HG03439 (cell line): ENCODE measurements at regions not wholly inside any gene's neighbourhood (a gene's known extent, or its start where the extent isn't known, plus 50 kb on each side); places are given as distances from the start of the nearest gene placed in this dataset.
"Not testable (repeated sequence)": the region's sequence is repeated elsewhere in the genome, so short reads cannot be mapped to it uniquely, and the experiment has no call there.

ENCODE experiments used
- ATAC-seq: cut with Tn5 transposase; IDR thresholded peaks from one replicate; pipeline ENCODE4 v1.9.1; 2021; ENCODE audit warnings: mild to moderate bottlenecking, moderate library complexity; ENCODE audit not compliant: unreplicated experiment

GRCh38 chrX:117510453-117510852 is 606.2 kb downstream of the KLHL13 start:
- no peak for ATAC-seq

GRCh38 chrX:117508021-117508420 is 608.6 kb downstream of the KLHL13 start:
- no peak for ATAC-seq

DNA sequence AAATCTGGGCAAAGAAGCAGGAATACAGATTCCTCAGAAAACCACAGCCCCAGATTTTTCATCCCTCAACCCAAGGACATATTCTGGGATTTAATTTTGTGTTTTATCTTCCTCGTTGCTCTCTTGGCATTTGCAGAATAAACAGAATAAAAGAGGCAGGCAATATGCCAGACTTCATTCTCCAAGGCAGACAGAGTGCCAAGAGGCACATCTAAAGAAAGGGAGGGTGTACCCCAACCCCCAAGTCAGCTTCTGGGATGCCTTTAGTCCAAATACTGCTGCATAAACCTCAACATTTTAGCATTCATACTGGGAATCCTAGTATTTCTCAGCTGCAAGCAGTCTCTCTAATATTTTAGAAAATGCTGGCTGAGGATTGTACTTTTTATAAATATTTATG is 629.2 kb downstream of the KLHL13 start:
- no peak for ATAC-seq

GRCh38 chrX:117483950-117484349 is 632.7 kb downstream of the KLHL13 start:
- no peak for ATAC-seq

- no peak for ATAC-seq
Observed at GRCh38 chrX:117458243-117458968, 658.2 kb downstream of the KLHL13 start.

GRCh38 chrX:117455787-117456186 is 660.8 kb downstream of the KLHL13 start:
- no peak for ATAC-seq

DNA sequence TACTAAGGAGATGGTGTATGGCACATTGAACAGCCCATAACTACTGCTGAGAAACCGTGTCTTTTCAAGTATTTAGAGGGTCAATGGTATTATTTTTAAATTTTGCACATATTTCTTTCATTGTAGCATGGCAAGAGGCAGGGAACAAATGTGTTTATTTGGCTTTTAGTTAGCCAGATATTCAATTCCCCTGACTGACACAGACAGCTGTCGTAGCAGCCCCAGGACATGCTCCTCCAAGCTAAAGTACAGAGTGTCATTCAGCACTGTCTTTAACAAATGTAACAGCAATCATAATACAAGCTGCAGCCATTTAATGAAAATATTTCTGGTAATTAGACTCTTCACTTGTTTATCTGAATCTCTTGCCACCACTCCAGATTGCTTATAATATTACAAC is 687.1 kb downstream of the KLHL13 start:
- ATAC-seq, result no peak

DNA sequence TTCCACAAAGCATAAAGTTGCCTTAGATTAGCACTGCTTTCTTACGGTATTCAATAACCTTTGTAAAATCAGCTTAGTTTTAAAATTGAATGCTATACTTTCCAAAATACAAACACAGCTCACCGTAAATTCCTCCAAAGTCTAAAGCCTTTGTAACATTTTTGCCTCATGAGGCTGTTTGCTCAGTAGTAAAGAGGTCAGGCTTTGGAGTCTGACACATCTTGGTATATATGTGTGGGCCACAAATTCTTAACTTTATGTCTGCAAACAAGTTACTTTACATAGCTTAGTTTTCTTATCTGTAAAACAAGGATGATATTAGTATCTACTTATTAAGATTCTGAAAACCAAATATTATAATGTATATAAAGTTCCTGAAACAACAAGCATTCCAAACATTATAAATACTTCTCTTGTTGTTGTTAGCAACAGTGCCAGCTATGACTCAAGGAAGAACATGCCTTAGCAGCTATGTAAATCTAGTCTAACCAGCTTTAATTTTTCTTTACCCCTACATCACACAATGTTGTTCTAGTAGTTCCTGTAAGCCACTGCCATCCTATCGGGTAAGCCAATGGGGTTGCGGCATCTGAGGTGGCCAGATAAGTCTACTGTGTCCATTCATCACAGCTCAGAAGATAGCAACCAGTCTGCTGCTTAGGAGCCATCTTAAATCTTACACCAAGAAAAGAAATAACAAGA is 709.0 kb downstream of the KLHL13 start:
- ATAC-seq, result no peak

DNA sequence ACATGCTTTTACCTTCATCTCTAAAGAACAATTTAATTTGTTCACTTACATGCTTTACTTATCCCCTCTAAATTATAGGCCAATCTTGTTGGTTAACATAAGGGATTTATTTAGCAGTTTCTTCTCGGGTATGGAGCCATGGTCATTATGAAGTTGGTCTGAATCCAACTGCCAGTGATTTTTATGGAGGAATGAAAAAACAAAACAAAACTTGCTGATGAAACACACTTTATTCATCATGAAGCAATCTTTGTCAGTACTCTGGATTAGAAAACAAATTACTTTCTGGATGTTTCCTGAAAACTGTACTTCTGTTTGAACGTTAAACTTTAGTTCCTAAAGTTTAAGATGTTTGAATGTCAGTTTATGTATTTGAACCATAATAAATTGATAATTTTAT is 715.8 kb downstream of the KLHL13 start:
- no peak for ATAC-seq

- ATAC-seq, result no peak
Observed at GRCh38 chrX:117400005-117400404, 716.6 kb downstream of the KLHL13 start.

- ATAC-seq, result no peak
Observed at GRCh38 chrX:117397844-117398243, 718.8 kb downstream of the KLHL13 start.

DNA sequence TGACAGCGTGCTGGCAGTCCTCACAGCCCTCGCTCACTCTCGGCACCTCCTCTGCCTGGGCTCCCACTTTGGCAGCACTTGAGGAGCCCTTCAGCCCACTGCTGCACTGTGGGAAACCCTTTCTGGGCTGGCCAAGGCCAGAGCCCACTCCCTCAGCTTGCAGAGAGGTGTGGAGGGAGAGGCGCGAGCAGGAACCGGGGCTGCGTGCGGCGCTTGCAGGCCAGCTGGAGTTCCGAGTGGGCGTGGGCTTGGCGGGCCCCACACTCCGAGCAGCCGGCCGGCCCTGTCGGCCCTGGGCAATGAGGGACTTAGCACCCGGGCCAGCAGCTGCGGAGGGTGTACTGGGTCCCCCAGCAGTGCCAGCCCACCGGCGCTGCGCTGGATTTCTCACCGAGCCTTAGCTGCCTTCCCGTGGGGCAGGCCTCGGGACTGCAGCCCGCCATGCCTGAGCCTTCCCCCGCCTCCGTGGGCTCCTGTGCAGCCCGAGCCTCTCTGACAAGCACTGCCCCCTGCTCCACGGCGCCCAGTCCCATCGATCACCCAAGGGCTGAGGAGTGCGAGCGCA is 722.0 kb downstream of the KLHL13 start:
- not testable (repeated sequence) for ATAC-seq

GRCh38 chrX:117392360-117392759 is 724.2 kb downstream of the KLHL13 start:
- ATAC-seq, result not testable (repeated sequence)

- ATAC-seq, result no peak
Observed at GRCh38 chrX:117376460-117376859, 740.1 kb downstream of the KLHL13 start.

DNA sequence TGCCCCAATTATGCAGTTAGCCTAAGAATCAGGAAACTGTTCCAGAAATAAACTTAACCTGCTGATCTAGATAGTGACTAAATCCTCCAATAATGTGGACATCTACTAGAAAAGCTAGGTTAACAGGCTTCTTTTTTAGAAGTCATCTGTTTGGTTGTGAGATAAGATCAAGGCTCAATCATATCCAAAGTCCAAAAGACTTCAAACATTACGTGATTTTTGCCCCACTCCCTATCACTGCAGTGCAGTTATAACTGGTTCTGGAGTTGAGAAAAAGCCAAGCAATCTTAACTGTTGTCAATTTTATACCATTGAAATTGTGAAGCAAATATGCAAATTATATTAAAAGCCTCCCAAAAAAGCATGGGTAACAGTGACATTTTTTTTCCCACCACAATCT is 781.4 kb downstream of the KLHL13 start:
- ATAC-seq, result no peak

DNA sequence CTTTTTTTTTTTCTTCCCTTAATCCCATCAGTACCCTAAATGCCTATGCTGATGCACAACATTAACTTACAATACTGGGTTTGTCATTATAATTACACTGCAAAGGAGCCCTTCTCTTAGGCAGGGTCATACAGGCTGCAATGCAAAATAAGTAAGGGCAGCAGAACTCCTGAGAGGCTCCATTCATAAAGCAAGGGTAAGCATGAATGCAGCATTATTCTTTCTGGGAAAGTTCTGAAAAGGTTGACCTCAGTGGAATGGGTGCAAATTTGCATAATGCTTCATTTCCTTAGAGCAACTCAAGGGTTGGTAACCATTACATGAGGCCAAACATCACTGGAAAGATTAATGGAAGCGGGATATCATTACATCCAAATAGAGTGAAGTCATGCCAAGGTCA is 789.2 kb downstream of the KLHL13 start:
- no peak for ATAC-seq

GRCh38 chrX:117325706-117326105 is 790.9 kb downstream of the KLHL13 start:
- no peak for ATAC-seq

DNA sequence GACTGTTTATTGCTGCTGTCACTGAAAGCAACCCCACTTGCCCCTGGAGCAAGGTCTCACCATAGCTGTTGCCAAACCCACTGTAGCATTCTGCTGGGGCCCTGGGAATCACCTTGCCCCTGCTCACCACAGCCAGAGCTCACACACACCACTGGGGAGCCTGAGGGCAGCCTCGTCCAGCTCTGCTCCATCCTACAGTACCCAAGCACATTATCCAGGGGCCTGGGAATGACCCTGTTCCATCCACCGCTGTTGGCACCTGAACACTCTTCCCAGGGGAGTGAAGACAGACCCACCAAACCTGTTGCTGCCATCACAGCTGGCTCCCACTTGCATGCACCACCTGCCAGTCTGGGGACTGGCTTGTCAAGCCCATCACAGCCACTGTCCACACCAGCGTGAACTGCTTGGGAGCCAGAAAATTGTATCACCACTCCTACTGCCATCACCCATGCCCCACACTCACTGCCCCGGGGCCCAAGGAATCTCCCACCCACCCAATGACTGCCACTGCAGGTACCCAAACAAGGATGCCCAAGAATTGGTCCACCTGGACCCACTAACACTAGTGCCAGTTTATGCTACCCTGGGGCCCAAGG is 811.3 kb downstream of the KLHL13 start:
- ATAC-seq, result no peak

DNA sequence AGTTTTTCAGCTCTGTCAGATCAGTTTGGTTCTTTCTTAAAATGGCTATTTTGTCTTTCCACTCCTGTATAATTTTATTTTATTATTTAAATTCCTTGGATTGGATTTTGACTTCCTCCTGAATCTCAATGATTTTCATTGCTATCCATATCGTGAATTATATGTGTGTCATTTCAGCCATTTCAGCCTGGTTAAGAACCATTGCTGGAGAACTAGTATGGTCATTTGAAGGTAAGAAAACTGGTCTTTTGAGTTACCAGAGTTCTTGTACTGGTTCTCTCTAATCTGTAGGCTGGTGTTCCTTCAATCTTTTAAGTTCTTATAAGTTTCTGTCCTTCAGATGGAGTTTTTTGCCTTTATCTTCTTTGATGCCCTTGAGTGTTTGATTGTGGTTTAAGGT is 815.5 kb downstream of the KLHL13 start:
- no peak for ATAC-seq

GRCh38 chrX:117291760-117292159 is 824.9 kb downstream of the KLHL13 start:
- no peak for ATAC-seq

GRCh38 chrX:117274965-117275364 is 812.2 kb upstream of the CT83 start:
- no peak for ATAC-seq
